ENCODE measurements at regions not wholly inside any gene's neighbourhood (a gene's known extent, or its start where the extent isn't known, plus 50 kb on each side); places are given as distances from the start of the nearest gene placed in this dataset.

DNA sequence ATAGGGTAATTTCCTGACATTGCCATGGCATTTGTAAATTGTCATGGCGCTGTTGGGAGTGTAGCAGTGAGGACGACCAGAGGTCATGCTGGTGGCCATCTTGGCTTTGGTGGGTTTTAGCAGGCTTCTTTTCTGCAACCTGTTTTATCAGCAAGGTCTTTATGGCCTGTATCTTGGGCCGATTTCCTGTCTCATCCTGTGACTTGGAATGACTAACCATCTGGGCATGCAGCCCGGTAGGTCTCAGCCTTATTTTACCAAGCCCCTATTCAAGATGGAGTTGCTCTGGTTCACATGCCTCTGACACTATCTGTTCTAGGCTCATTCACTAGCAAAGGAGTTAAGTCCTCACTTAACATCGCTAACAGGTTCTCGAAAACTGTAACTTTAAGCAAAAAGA lies 1374.2 kb downstream of the FAM181B start:
- H3K27ac Mint-ChIP-seq: no peak overlapping the region
- peaks cover 4 to 28% (median 8%) of the 10 kb centered on the region in 8 donors for H3K9me3 Mint-ChIP-seq
- Histone ChIP-seq H3K36me3 (ENCODE audit: insufficient read depth, low read length) (no peaks in the 10 kb centered on the region), H3K4me3 (ENCODE audit: low read length in 2 of 2) (no peak overlapping the region), H3K27me3 (ENCODE audit: insufficient read depth, low read length) (no peaks in the 10 kb centered on the region), H3K27ac (ENCODE audit: low read depth, low read length) (no peak overlapping the region), H3K4me1 (ENCODE audit: insufficient read depth, low read length) (no peaks in the 10 kb centered on the region), H3K9me3 (ENCODE audit: control insufficient read depth in 1 of 2, low read length in 2 of 2) (no peaks in the 10 kb centered on the region)
- H3K36me3 Mint-ChIP-seq: no peaks in the 10 kb centered on the region
- intact Hi-C loops (cut with micrococcal nuclease): no loop called here
- H3K4me3 Mint-ChIP-seq: no peak overlapping the region
- H3K4me1 Mint-ChIP-seq: no peaks in the 10 kb centered on the region
- POLR2A ChIA-PET (ENCODE audit: partially characterized antibody): no interaction called here
- no peak for DNase-seq
- CTCF ChIA-PET (ENCODE audit: partially characterized antibody): no interaction called here
- H3K27me3 Mint-ChIP-seq: no peaks in the 10 kb centered on the region

DNA sequence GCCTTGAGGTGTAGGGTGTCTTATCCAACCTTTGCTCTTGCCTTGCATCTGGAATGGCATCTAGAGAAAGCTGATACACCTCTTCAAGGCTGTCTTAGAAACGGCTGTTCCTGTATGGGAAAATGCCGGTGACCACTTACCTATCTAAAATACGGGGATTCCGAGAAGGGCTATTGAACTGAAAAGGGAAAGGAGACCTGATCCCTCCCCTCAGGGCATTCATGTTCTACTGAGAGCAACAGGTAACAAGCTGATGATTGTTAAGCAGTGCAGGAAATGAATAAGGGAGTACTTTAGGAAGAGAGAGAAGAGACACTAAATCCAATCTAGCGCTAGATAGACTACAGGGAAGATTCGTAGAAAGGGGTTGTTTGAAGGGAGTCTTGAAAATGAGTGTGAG lies 1388.1 kb downstream of the FAM181B start:
- no peak overlapping the region for H3K4me3 Mint-ChIP-seq
- POLR2A ChIA-PET (ENCODE audit: partially characterized antibody): no interaction called here
- intact Hi-C loops (cut with micrococcal nuclease): no loop called here
- no peak overlapping the region for H3K27ac Mint-ChIP-seq
- Histone ChIP-seq H3K36me3 (ENCODE audit: insufficient read depth, low read length) (no peaks in the 10 kb centered on the region), H3K27ac (ENCODE audit: low read depth, low read length) (no peak overlapping the region), H3K9me3 (ENCODE audit: control insufficient read depth in 1 of 2, low read length in 2 of 2) (no peaks in the 10 kb centered on the region), H3K27me3 (ENCODE audit: insufficient read depth, low read length) (no peaks in the 10 kb centered on the region), H3K4me1 (ENCODE audit: insufficient read depth, low read length) (no peaks in the 10 kb centered on the region), H3K4me3 (ENCODE audit: low read length in 2 of 2) (no peak overlapping the region)
- H3K27me3 Mint-ChIP-seq: no peaks in the 10 kb centered on the region
- no peaks in the 10 kb centered on the region for H3K4me1 Mint-ChIP-seq
- no peaks in the 10 kb centered on the region for H3K36me3 Mint-ChIP-seq
- CTCF ChIA-PET (ENCODE audit: partially characterized antibody): no interaction called here
- H3K9me3 Mint-ChIP-seq: peaks cover 0 to 5% (median 3%) of the 10 kb centered on the region in 8 donors
- no peak for DNase-seq

DNA sequence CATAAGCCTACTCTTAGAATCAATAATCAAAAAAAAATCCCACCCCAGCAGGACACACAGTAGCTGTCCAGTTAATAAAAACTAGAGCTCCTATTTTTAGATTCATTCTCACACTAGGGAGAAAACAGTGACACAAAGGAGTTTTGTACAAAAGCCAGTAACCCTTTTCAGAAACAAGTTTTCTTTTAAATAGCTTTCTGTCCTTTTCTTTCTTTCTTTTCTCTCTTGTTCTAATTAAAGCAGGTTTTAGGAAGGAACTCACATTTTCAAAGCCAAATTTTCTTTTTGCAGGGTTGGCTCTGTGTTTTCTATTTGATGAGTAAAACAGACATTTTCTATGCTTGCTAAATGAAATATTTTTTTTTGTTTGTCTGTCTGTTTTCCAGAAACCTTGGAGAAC lies 1390.7 kb downstream of the FAM181B start:
- no peak overlapping the region for H3K4me3 ChIP-seq (ENCODE audit: low read length in 2 of 2)
- H3K27ac ChIP-seq (ENCODE audit: low read depth, low read length): no peak overlapping the region
- Mint-ChIP-seq H3K4me3 (no peak overlapping the region), H3K9me3 (peaks cover 0 to 9% (median 3%) of the 10 kb centered on the region in 8 donors), H3K27me3 (no peaks in the 10 kb centered on the region), H3K36me3 (no peaks in the 10 kb centered on the region), H3K27ac (no peak overlapping the region), H3K4me1 (no peaks in the 10 kb centered on the region)
- H3K27me3 ChIP-seq (ENCODE audit: insufficient read depth, low read length): no peaks in the 10 kb centered on the region
- no peaks in the 10 kb centered on the region for H3K4me1 ChIP-seq (ENCODE audit: insufficient read depth, low read length)
- ChIA-PET CTCF (ENCODE audit: partially characterized antibody) (no interaction called here), POLR2A (ENCODE audit: partially characterized antibody) (no interaction called here)
- H3K9me3 ChIP-seq (ENCODE audit: control insufficient read depth in 1 of 2, low read length in 2 of 2): no peaks in the 10 kb centered on the region
- no peak for DNase-seq
- no peaks in the 10 kb centered on the region for H3K36me3 ChIP-seq (ENCODE audit: insufficient read depth, low read length)
- intact Hi-C loops (cut with micrococcal nuclease): no loop called here

DNA sequence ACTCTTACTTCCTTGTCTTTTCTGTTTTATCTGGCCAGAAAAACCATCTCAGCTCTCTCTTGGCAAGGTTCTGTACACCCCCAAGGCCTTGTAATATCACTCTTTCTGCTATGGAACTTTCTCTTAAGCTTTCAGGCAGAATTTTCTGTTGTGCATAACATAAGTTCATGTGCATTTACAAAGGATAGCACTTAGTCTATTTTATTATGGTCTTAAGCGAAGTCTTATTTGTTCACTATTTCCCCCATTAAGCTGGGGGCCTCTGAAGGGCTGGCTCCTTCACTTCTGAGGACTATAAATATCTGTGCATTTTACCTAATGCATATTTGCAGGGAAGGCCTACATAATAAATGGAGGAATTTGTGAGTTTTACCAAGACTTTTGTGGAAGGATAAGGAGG lies 1393.4 kb downstream of the FAM181B start:
- Histone ChIP-seq H3K27ac (ENCODE audit: low read depth, low read length) (no peak overlapping the region), H3K36me3 (ENCODE audit: insufficient read depth, low read length) (no peaks in the 10 kb centered on the region), H3K4me3 (ENCODE audit: low read length in 2 of 2) (no peak overlapping the region), H3K9me3 (ENCODE audit: control insufficient read depth in 1 of 2, low read length in 2 of 2) (no peaks in the 10 kb centered on the region), H3K4me1 (ENCODE audit: insufficient read depth, low read length) (no peaks in the 10 kb centered on the region), H3K27me3 (ENCODE audit: insufficient read depth, low read length) (no peaks in the 10 kb centered on the region)
- Mint-ChIP-seq H3K36me3 (no peaks in the 10 kb centered on the region), H3K27ac (no peak overlapping the region), H3K27me3 (no peaks in the 10 kb centered on the region), H3K4me1 (no peaks in the 10 kb centered on the region), H3K4me3 (no peak overlapping the region), H3K9me3 (peaks cover 0 to 16% (median 4%) of the 10 kb centered on the region in 8 donors)
- ChIA-PET CTCF (ENCODE audit: partially characterized antibody) (no interaction called here), POLR2A (ENCODE audit: partially characterized antibody) (no interaction called here)
- intact Hi-C loops (cut with micrococcal nuclease): no loop called here
- DNase-seq: no peak

DNA sequence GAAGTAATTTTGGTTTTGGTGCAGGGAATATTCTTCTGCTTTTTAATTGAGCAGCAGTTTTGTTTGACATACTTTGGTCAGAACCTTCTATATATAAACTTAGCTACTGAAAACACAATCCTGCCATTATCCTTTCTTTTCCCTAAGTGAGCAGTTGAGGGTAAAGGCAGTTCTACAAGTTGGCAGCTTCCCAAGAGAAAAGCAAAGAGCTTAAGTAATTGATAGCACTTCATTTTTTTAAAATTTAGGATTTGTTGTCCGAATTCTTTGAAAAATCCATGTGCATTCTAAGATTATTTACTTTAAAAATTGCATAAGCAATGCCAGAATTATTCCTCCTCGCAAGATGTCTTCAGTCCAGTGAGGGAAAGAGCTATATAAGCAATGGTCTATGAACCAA lies 1394.1 kb downstream of the FAM181B start:
- H3K4me3 Mint-ChIP-seq: no peak overlapping the region
- H3K4me1 Mint-ChIP-seq: no peaks in the 10 kb centered on the region
- H3K27ac ChIP-seq (ENCODE audit: low read depth, low read length): no peak overlapping the region
- no peaks in the 10 kb centered on the region for H3K4me1 ChIP-seq (ENCODE audit: insufficient read depth, low read length)
- ChIA-PET CTCF (ENCODE audit: partially characterized antibody) (no interaction called here), POLR2A (ENCODE audit: partially characterized antibody) (no interaction called here)
- H3K36me3 Mint-ChIP-seq: no peaks in the 10 kb centered on the region
- H3K4me3 ChIP-seq (ENCODE audit: low read length in 2 of 2): no peak overlapping the region
- H3K36me3 ChIP-seq (ENCODE audit: insufficient read depth, low read length): no peaks in the 10 kb centered on the region
- no peaks in the 10 kb centered on the region for H3K27me3 ChIP-seq (ENCODE audit: insufficient read depth, low read length)
- peaks cover 0 to 17% (median 5%) of the 10 kb centered on the region in 8 donors for H3K9me3 Mint-ChIP-seq
- intact Hi-C loops (cut with micrococcal nuclease): no loop called here
- H3K9me3 ChIP-seq (ENCODE audit: control insufficient read depth in 1 of 2, low read length in 2 of 2): no peaks in the 10 kb centered on the region
- H3K27ac Mint-ChIP-seq: no peak overlapping the region
- no peak for DNase-seq
- no peaks in the 10 kb centered on the region for H3K27me3 Mint-ChIP-seq

DNA sequence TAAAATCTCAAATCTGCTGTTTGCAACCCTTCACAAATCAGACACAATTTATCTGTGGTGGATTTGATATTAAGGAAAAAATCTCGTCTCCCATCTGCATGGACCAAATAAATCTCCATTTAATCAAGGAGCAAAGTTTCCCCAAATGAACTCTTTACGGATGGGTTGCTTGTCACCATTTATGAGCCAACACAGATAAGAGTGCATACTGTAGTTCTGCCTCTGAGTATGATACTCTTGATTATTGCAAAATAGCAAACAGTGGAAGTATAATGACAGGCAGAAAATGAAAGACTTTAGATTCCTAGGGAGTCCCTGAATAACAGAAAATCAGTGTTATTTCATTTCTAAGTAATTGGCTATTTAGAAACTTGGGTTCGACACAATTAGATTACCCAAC lies 1395.9 kb downstream of the FAM181B start:
- CTCF ChIA-PET (ENCODE audit: partially characterized antibody): no interaction called here
- no peaks in the 10 kb centered on the region for H3K36me3 Mint-ChIP-seq
- no peaks in the 10 kb centered on the region for H3K36me3 ChIP-seq (ENCODE audit: insufficient read depth, low read length)
- H3K4me1 ChIP-seq (ENCODE audit: insufficient read depth, low read length): no peaks in the 10 kb centered on the region
- H3K4me3 ChIP-seq (ENCODE audit: low read length in 2 of 2): no peak overlapping the region
- peaks cover 0 to 19% (median 6%) of the 10 kb centered on the region in 8 donors for H3K9me3 Mint-ChIP-seq
- H3K27ac ChIP-seq (ENCODE audit: low read depth, low read length): no peak overlapping the region
- intact Hi-C loops (cut with micrococcal nuclease): no loop called here
- H3K4me1 Mint-ChIP-seq: no peaks in the 10 kb centered on the region
- DNase-seq: no peak
- no peak overlapping the region for H3K4me3 Mint-ChIP-seq
- H3K27ac Mint-ChIP-seq: no peak overlapping the region
- H3K9me3 ChIP-seq (ENCODE audit: control insufficient read depth in 1 of 2, low read length in 2 of 2): no peaks in the 10 kb centered on the region
- POLR2A ChIA-PET (ENCODE audit: partially characterized antibody): no interaction called here
- no peaks in the 10 kb centered on the region for H3K27me3 ChIP-seq (ENCODE audit: insufficient read depth, low read length)
- no peaks in the 10 kb centered on the region for H3K27me3 Mint-ChIP-seq

DNA sequence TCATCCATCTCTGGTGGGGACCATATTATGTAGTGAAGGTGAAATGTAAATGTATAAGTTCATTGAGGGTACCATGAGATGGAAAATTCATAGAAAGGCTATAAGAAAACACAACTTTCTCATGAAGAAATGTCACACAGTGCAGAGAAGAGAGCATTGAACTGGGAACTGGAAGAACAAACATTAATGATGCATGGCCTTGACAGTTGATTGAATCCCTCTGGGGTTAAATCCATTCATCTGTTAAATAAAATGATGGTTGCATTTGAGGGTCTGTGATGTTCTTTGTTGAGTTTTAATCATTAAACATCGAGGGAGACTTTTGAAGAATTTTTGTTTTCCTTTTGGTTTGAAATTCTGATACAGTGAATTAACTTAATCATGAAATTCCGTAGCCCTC lies 1401.4 kb downstream of the FAM181B start:
- CTCF ChIA-PET (ENCODE audit: partially characterized antibody): no interaction called here
- Histone ChIP-seq H3K9me3 (ENCODE audit: control insufficient read depth in 1 of 2, low read length in 2 of 2) (no peaks in the 10 kb centered on the region), H3K4me3 (ENCODE audit: low read length in 2 of 2) (no peak overlapping the region), H3K27ac (ENCODE audit: low read depth, low read length) (no peak overlapping the region), H3K36me3 (ENCODE audit: insufficient read depth, low read length) (no peaks in the 10 kb centered on the region), H3K4me1 (ENCODE audit: insufficient read depth, low read length) (no peaks in the 10 kb centered on the region), H3K27me3 (ENCODE audit: insufficient read depth, low read length) (no peaks in the 10 kb centered on the region)
- no peak overlapping the region for H3K4me3 Mint-ChIP-seq
- POLR2A ChIA-PET (ENCODE audit: partially characterized antibody): no interaction called here
- no peaks in the 10 kb centered on the region for H3K4me1 Mint-ChIP-seq
- H3K27ac Mint-ChIP-seq: no peak overlapping the region
- H3K9me3 Mint-ChIP-seq: peaks cover 0 to 20% (median 6%) of the 10 kb centered on the region in 8 donors
- intact Hi-C loops (cut with micrococcal nuclease): no loop called here
- DNase-seq: no peak
- no peaks in the 10 kb centered on the region for H3K36me3 Mint-ChIP-seq
- H3K27me3 Mint-ChIP-seq: no peaks in the 10 kb centered on the region

DNA sequence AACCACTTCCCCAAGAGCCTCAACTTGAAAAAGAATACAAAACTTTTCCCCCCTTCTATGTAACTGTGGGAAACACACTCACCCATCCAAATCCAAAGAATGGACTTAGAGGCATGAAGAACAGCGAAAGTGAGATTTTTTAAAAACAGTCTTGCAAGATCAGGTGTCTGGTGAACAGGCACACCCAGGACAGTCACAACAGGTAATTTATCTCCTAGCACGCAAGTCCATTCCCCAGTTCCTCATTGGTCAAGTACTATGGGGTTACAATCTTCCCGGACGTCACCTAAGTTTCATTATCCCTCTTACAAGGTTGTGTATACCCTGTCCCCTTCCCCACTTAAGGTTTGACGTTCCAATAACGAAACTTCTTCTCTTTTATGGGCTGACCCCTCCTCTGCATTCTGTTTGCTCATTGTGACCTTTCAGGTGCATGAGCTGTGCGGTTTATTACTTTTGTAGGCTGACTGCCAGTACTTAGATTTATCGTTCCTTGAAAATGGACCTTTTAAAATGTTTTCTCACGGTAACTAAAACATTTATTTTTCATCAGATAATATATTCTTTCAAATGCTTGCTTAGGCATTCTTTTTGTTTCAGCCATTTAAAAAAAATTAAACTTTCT lies 1401.9 kb downstream of the FAM181B start:
- Histone ChIP-seq H3K9me3 (ENCODE audit: control insufficient read depth in 1 of 2, low read length in 2 of 2) (no peaks in the 10 kb centered on the region), H3K36me3 (ENCODE audit: insufficient read depth, low read length) (no peaks in the 10 kb centered on the region), H3K27ac (ENCODE audit: low read depth, low read length) (no peak overlapping the region), H3K27me3 (ENCODE audit: insufficient read depth, low read length) (no peaks in the 10 kb centered on the region), H3K4me1 (ENCODE audit: insufficient read depth, low read length) (no peaks in the 10 kb centered on the region), H3K4me3 (ENCODE audit: low read length in 2 of 2) (no peak overlapping the region)
- H3K27ac Mint-ChIP-seq: no peak overlapping the region
- no peaks in the 10 kb centered on the region for H3K36me3 Mint-ChIP-seq
- intact Hi-C loops (cut with micrococcal nuclease): no loop called here
- CTCF ChIA-PET (ENCODE audit: partially characterized antibody): no interaction called here
- POLR2A ChIA-PET (ENCODE audit: partially characterized antibody): no interaction called here
- H3K9me3 Mint-ChIP-seq: peaks cover 0 to 16% (median 4%) of the 10 kb centered on the region in 8 donors
- DNase-seq: no peak
- H3K4me3 Mint-ChIP-seq: no peak overlapping the region
- no peaks in the 10 kb centered on the region for H3K27me3 Mint-ChIP-seq
- H3K4me1 Mint-ChIP-seq: no peaks in the 10 kb centered on the region

Data from CD4-positive, alpha-beta memory T cell (primary cell).